GM12891 (cell line): ENCODE measurements at regions not wholly inside any gene's neighbourhood (a gene's known extent, or its start where the extent isn't known, plus 50 kb on each side); places are given as distances from the start of the nearest gene placed in this dataset.
"Not testable (repeated sequence)": the region's sequence is repeated elsewhere in the genome, so short reads cannot be mapped to it uniquely, and the experiment has no call there.

ENCODE experiments used
- DNase-seq: peaks from one replicate; pipeline ENCODE4 v3.0.0; 2011; ENCODE audit warnings: low spot score; ENCODE audit not compliant: insufficient read length
- FAIRE-seq: peaks from 2 replicates; lab custom pipeline; 2011; peaks lifted over from hg19 to GRCh38; lab: Jason Lieb, UNC
- PAX5 ChIP-seq: IDR thresholded peaks from 2 replicates; pipeline ENCODE4 v1.6.1; 2011; ENCODE audit warnings: low read length, moderate library complexity, mild to moderate bottlenecking; ENCODE audit not compliant: insufficient read depth, severe bottlenecking
- POLR2A ChIP-seq: IDR thresholded peaks from 2 replicates; pipeline ENCODE4 v1.6.1; 2011; ENCODE audit warnings: low read depth, low read length, control low read depth
- POLR2AphosphoS5 ChIP-seq: IDR thresholded peaks from 2 replicates; pipeline ENCODE4 v1.6.1; 2011; ENCODE audit warnings: low read depth, low read length, control low read depth
- POU2F2 ChIP-seq: IDR thresholded peaks from 2 replicates; pipeline ENCODE4 v1.6.1; 2011; ENCODE audit warnings: low read depth, mild to moderate bottlenecking, control low read depth, low read length, moderate library complexity
- SPI1 ChIP-seq: IDR thresholded peaks from 2 replicates; pipeline ENCODE4 v1.6.1; 2011; ENCODE audit warnings: low read depth, low read length, control low read depth
- TAF1 ChIP-seq: IDR thresholded peaks from 2 replicates; pipeline ENCODE4 v1.6.1; 2011; ENCODE audit warnings: low read depth, low read length, control low read depth

- no peak for DNase-seq
- FAIRE-seq, result no peak
- TF ChIP-seq PAX5 (no peak), POU2F2 (no peak), TAF1 (no peak), POLR2A (no peak), SPI1 (no peak), POLR2AphosphoS5 (no peak)
Observed at GRCh38 chr9:13020146-13021040, 245.6 kb downstream of the LURAP1L start.

- FAIRE-seq (no peak), DNase-seq (no peak)
- TF ChIP-seq POLR2A (no peak), POU2F2 (no peak), TAF1 (no peak), SPI1 (no peak)
Observed at GRCh38 chr9:13022756-13023155, 247.9 kb downstream of the LURAP1L start.

- FAIRE-seq, result no peak
- no peak for TF ChIP-seq TAF1
- TF ChIP-seq POLR2A, result no peak
- no peak for TF ChIP-seq POLR2AphosphoS5
- no peak for TF ChIP-seq SPI1
- no peak for TF ChIP-seq POU2F2
- no peak for DNase-seq
Observed at GRCh38 chr9:13023498-13023897, 248.7 kb downstream of the LURAP1L start.

GRCh38 chr9:13026956-13027355 is 252.1 kb downstream of the LURAP1L start:
- no peak for DNase-seq
- TF ChIP-seq POU2F2 (no peak), SPI1 (no peak), TAF1 (no peak), PAX5 (no peak), POLR2AphosphoS5 (no peak), POLR2A (no peak)
- no peak for FAIRE-seq

GRCh38 chr9:13027879-13028278 is 251.6 kb downstream of the MPDZ start:
- no peak for DNase-seq
- no peak for TF ChIP-seq PAX5
- TF ChIP-seq SPI1, result no peak
- no peak for TF ChIP-seq TAF1
- no peak for TF ChIP-seq POLR2A
- no peak for TF ChIP-seq POLR2AphosphoS5
- TF ChIP-seq POU2F2, result no peak
- no peak for FAIRE-seq

GRCh38 chr9:13032585-13032984 is 246.9 kb downstream of the MPDZ start:
- TF ChIP-seq PAX5 (no peak), POLR2AphosphoS5 (no peak), TAF1 (no peak), SPI1 (no peak), POLR2A (no peak), POU2F2 (no peak)
- DNase-seq, result no peak
- no peak for FAIRE-seq

- no peak for TF ChIP-seq POLR2A
- TF ChIP-seq TAF1, result no peak
- TF ChIP-seq POU2F2, result no peak
- no peak for TF ChIP-seq PAX5
- TF ChIP-seq POLR2AphosphoS5, result no peak
- no peak for TF ChIP-seq SPI1
- peak; percentile 71 for FAIRE-seq
Observed at GRCh38 chr9:13033959-13034693, 245.4 kb downstream of the MPDZ start.

GRCh38 chr9:13034694-13035002 is 244.8 kb downstream of the MPDZ start:
- no peak for TF ChIP-seq POLR2AphosphoS5
- FAIRE-seq (no peak), DNase-seq (no peak)

More at GRCh38 chr9:13033959-13034693, 245.4 kb downstream of the MPDZ start:
- peak; percentile 28 for DNase-seq

GRCh38 chr9:13035822-13036221 is 243.7 kb downstream of the MPDZ start:
- no peak for FAIRE-seq

GRCh38 chr9:13037808-13038207 is 241.7 kb downstream of the MPDZ start:
- not testable (repeated sequence) for DNase-seq, FAIRE-seq

More at GRCh38 chr9:13035822-13036221, 243.7 kb downstream of the MPDZ start:
- no peak for TF ChIP-seq POU2F2
- TF ChIP-seq SPI1, result no peak
- TF ChIP-seq TAF1, result no peak
- DNase-seq, result no peak
